Middle frontal gyrus (tissue), 1 donor: ENCODE measurements at regions not wholly inside any gene's neighbourhood (a gene's known extent, or its start where the extent isn't known, plus 50 kb on each side); places are given as distances from the start of the nearest gene placed in this dataset.

Source experiments
- DNase-seq: peaks from one replicate; pipeline ENCODE4 v3.0.0-alpha.2; 2015; ENCODE audit warnings: low spot score; ENCODE audit errors: extremely low spot score

- no peak for DNase-seq
Measured at GRCh38 chr12:60308366-60308991, 712.6 kb downstream of the SLC16A7 start.

GRCh38 chr12:60311940-60312339, 716.1 kb downstream of the SLC16A7 start:
- no peak for DNase-seq

GRCh38 chr12:60317361-60317760, 721.5 kb downstream of the SLC16A7 start:
- DNase-seq = no peak

- no peak for DNase-seq
Measured at GRCh38 chr12:60324746-60325145, 728.9 kb downstream of the SLC16A7 start.

- DNase-seq = no peak
Measured at GRCh38 chr12:60333461-60333860, 737.6 kb downstream of the SLC16A7 start.

- DNase-seq = no peak
Measured at GRCh38 chr12:60335745-60336144, 739.9 kb downstream of the SLC16A7 start.

- no peak for DNase-seq
Measured at GRCh38 chr12:60337839-60338549, 742.2 kb downstream of the SLC16A7 start.

- no peak for DNase-seq
Measured at GRCh38 chr12:60345442-60345841, 749.6 kb downstream of the SLC16A7 start.

- DNase-seq = no peak
Measured at GRCh38 chr12:60349232-60349978, 753.6 kb downstream of the SLC16A7 start.

GRCh38 chr12:60387356-60387755, 791.5 kb downstream of the SLC16A7 start:
- DNase-seq = no peak

- DNase-seq = no peak
Measured at GRCh38 chr12:60391051-60391450, 795.2 kb downstream of the SLC16A7 start.

GRCh38 chr12:60391791-60392190, 796.0 kb downstream of the SLC16A7 start:
- no peak for DNase-seq

GRCh38 chr12:60393093-60393492, 797.3 kb downstream of the SLC16A7 start:
- DNase-seq = no peak

GRCh38 chr12:60394665-60395064, 798.8 kb downstream of the SLC16A7 start:
- DNase-seq = no peak

GRCh38 chr12:60398547-60398946, 802.7 kb downstream of the SLC16A7 start:
- DNase-seq = no peak

GRCh38 chr12:60399064-60399463, 803.2 kb downstream of the SLC16A7 start:
- DNase-seq = no peak

GRCh38 chr12:60402996-60403395, 807.2 kb downstream of the SLC16A7 start:
- DNase-seq = no peak

- DNase-seq = no peak
Measured at GRCh38 chr12:60415351-60415750, 819.5 kb downstream of the SLC16A7 start.

GRCh38 chr12:60419986-60420385, 824.2 kb downstream of the SLC16A7 start:
- DNase-seq = no peak

GRCh38 chr12:60421741-60422140, 825.9 kb downstream of the SLC16A7 start:
- no peak for DNase-seq

- DNase-seq = no peak
Measured at GRCh38 chr12:60437297-60437696, 841.5 kb downstream of the SLC16A7 start.

- DNase-seq = no peak
Measured at GRCh38 chr12:60441577-60441976, 845.7 kb downstream of the SLC16A7 start.
